PFSK-1 (cell line): ENCODE measurements at regions not wholly inside any gene's neighbourhood (a gene's known extent, or its start where the extent isn't known, plus 50 kb on each side); places are given as distances from the start of the nearest gene placed in this dataset.

ENCODE experiments used
- FOXP2 ChIP-seq: optimal IDR thresholded peaks from 2 replicates; pipeline ENCODE3; 2011; ENCODE audit warnings: borderline replicate concordance, control low read depth, inconsistent platforms; ENCODE audit not compliant: insufficient read depth; ENCODE audit errors: extremely low read length, extremely low read depth
- POLR2AphosphoS5 ChIP-seq: IDR thresholded peaks from 2 replicates; pipeline ENCODE4 v1.6.1; 2012; ENCODE audit warnings: low read depth, mild to moderate bottlenecking, control low read depth, low read length, moderate library complexity
- SIN3A ChIP-seq: IDR thresholded peaks from 2 replicates; pipeline ENCODE4 v1.6.1; 2012; ENCODE audit warnings: mild to moderate bottlenecking, low read length, moderate library complexity, borderline replicate concordance; ENCODE audit not compliant: insufficient read depth
- TAF1 ChIP-seq: IDR thresholded peaks from 2 replicates; pipeline ENCODE4 v1.6.1; 2012; ENCODE audit warnings: low read length, control low read depth, borderline replicate concordance; ENCODE audit not compliant: insufficient read depth
- TF ChIP-seq, protein P1 (sequence below), 2 experiments: IDR thresholded peaks; 2 replicates each; pipeline versions ENCODE4 v1.6.1 to v1.8.0; 2011 to 2012; ENCODE audit warnings: low read depth in 2 of 2, low read length in 2 of 2, control low read depth in 1 of 2, inconsistent platforms in 1 of 2, mild to moderate bottlenecking in 1 of 2, moderate library complexity in 1 of 2; ENCODE audit not compliant: insufficient read depth in 1 of 2

DNA sequence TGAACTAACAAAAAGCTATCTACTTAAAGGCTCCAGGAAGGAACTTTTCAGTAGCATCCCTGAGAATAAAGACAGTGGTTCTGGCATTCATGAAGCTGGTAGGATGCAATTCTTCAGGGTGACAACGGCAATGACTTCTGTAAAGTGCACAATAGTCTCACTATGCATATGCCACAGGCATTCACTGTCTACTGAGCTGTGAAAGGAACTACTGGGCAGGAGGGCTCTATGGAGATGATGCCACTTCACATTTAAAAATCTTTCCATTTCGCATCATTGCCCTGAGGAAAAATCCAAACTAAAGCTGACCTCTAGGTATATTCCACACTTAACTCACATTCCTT is 2020.6 kb upstream of the PCDH20 start:
- TF ChIP-seq, protein P1, sequence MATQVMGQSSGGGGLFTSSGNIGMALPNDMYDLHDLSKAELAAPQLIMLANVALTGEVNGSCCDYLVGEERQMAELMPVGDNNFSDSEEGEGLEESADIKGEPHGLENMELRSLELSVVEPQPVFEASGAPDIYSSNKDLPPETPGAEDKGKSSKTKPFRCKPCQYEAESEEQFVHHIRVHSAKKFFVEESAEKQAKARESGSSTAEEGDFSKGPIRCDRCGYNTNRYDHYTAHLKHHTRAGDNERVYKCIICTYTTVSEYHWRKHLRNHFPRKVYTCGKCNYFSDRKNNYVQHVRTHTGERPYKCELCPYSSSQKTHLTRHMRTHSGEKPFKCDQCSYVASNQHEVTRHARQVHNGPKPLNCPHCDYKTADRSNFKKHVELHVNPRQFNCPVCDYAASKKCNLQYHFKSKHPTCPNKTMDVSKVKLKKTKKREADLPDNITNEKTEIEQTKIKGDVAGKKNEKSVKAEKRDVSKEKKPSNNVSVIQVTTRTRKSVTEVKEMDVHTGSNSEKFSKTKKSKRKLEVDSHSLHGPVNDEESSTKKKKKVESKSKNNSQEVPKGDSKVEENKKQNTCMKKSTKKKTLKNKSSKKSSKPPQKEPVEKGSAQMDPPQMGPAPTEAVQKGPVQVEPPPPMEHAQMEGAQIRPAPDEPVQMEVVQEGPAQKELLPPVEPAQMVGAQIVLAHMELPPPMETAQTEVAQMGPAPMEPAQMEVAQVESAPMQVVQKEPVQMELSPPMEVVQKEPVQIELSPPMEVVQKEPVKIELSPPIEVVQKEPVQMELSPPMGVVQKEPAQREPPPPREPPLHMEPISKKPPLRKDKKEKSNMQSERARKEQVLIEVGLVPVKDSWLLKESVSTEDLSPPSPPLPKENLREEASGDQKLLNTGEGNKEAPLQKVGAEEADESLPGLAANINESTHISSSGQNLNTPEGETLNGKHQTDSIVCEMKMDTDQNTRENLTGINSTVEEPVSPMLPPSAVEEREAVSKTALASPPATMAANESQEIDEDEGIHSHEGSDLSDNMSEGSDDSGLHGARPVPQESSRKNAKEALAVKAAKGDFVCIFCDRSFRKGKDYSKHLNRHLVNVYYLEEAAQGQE (IDR thresholded peaks at IDR 0.05; ENCODE audit: insufficient read depth in 1 of 2, low read depth in 2 of 2, low read length in 2 of 2) = no peak
- no peak for TF ChIP-seq FOXP2
- TF ChIP-seq SIN3A = no peak
- TF ChIP-seq POLR2AphosphoS5 = no peak
- TF ChIP-seq TAF1 = no peak

DNA sequence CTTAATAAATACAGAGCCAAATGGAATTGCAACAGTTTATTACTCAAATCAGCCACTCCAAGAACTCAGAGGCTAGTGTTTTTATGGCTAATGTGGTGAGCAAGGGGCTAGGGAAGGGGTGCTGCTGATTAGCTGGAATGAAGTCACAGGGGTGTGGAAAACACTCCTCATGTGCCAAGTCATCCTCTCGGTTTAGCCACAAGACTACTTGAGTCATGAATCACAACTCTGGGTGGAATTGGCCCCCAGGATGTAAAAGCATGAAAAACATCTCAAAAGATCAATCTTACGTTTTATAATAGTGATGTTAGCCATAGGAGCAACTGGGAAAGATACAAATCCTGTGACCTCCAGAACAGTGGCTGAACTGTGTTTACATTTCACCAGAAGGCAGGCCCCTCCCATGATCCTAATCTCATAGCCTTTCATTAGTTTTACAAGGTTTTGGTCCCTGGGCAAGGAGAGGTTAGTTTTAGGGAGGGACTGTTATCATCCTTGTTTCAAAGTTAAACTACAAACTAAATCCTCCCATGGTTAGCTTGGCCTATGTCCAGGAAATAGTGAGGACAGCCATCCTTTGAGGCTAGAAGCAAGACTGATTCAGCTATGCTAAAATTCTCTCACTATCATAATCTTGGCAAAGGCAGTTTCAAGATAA is 2020.1 kb upstream of the PCDH20 start:
- no peak for TF ChIP-seq POLR2AphosphoS5
- TF ChIP-seq TAF1 = no peak
- TF ChIP-seq, protein P1 (IDR thresholded peaks at IDR 0.05; ENCODE audit: insufficient read depth in 1 of 2, low read depth in 2 of 2, low read length in 2 of 2) = no peak
- no peak for TF ChIP-seq FOXP2
- TF ChIP-seq SIN3A = no peak

DNA sequence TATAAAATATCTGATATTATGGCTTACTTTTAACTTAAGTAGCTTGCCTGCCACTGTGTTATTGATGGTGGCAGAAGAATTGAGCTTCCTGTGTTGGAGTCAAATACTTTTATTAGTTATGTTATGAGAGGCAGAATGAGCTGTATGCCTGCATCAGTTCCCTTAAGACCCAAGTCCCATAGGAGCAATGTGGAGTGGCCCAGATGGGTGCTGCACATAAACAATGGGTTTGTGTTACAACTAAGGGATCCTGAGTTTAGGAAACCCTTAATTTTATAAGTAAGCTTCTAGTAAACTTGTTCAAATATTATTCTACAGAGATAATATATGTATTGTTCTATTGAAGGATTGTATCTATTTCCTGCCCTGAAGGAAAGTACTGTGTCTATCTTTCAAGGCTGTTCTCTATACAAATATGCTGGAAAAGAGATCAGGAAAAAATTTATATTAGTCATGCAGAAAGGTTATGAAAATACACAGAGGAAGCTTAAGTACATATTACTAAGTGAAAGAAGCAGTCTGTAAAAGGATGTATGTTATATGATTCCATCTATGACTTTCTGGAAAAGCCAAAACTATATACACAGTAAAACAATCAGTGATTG is 2018.0 kb upstream of the PCDH20 start:
- TF ChIP-seq SIN3A (no peak), FOXP2 (no peak), POLR2AphosphoS5 (no peak), TAF1 (no peak)
- TF ChIP-seq, protein P1 (IDR thresholded peaks at IDR 0.05; ENCODE audit: insufficient read depth in 1 of 2, low read depth in 2 of 2, low read length in 2 of 2) = no peak

GRCh38 chr13:63427170-63427569 is 2011.5 kb upstream of the PCDH20 start:
- no peak for TF ChIP-seq POLR2AphosphoS5
- TF ChIP-seq, protein P1 (IDR thresholded peaks at IDR 0.05; ENCODE audit: insufficient read depth in 1 of 2, low read depth in 2 of 2, low read length in 2 of 2) = no peak
- TF ChIP-seq FOXP2 = no peak
- no peak for TF ChIP-seq TAF1
- no peak for TF ChIP-seq SIN3A

GRCh38 chr13:63425131-63425530 is 2009.5 kb upstream of the PCDH20 start:
- TF ChIP-seq TAF1 = no peak
